ENCODE measurements at regions not wholly inside any gene's neighbourhood (a gene's known extent, or its start where the extent isn't known, plus 50 kb on each side); places are given as distances from the start of the nearest gene placed in this dataset.

- POLR2A ChIA-PET (ENCODE audit: unreplicated experiment) = no interaction called here
- no peaks in the 10 kb centered on the region for H3K9me3 ChIP-seq (ENCODE audit: low read length)
- H3K4me2 ChIP-seq (ENCODE audit: low read length) = no peak overlapping the region
- H3K27me3 ChIP-seq (ENCODE audit: low read length) = peaks cover 6% of the 10 kb centered on the region; the same call in 1 of the 2 replicates
- no peaks in the 10 kb centered on the region for H3K79me2 ChIP-seq (ENCODE audit: low read length)
- ATAC-seq (no peak), DNase-seq (no peak)
- H3K27ac ChIP-seq (ENCODE audit: low read length) = no peak overlapping the region
- H3F3A ChIP-seq (ENCODE audit: low read length, unreplicated experiment) = no peaks in the 10 kb centered on the region
- H4K20me1 ChIP-seq (ENCODE audit: low read length) = no peaks in the 10 kb centered on the region
- intact Hi-C loops (cut with micrococcal nuclease) = no loop called here
- CTCF ChIA-PET = no interaction called here
- no peak for TF ChIP-seq EZH2 (IDR thresholded peaks at IDR 0.05; ENCODE audit: low read length, unreplicated experiment)
- TF ChIP-seq EZH2phosphoT487 (IDR thresholded peaks at IDR 0.05; ENCODE audit: borderline replicate concordance, low read length) = no peak
- TF ChIP-seq CTCF (conservative IDR thresholded peaks at IDR 0.05; ENCODE audit: low read depth, low read length) = no peak
- H3K4me3 ChIP-seq (ENCODE audit: low read length) = no peak overlapping the region
- H3K4me1 ChIP-seq (ENCODE audit: insufficient read depth, low read length) = no peaks in the 10 kb centered on the region
- no TSS peak for BruUV-seq (replicated peaks)
- H3K9ac ChIP-seq (ENCODE audit: low read length) = no peak overlapping the region
- no peaks in the 10 kb centered on the region for H3K9me2 ChIP-seq (replicated peaks; ENCODE audit: low read length)
- no peaks in the 10 kb centered on the region for H3K36me3 ChIP-seq (ENCODE audit: low read depth, low read length)
- H2AFZ ChIP-seq (ENCODE audit: low read length) = no peak overlapping the region
Observed at GRCh38 chr22:47504962-47505361, 742.5 kb downstream of the TBC1D22A start.

- H4K20me1 ChIP-seq (ENCODE audit: low read length) = no peaks in the 10 kb centered on the region
- H2AFZ ChIP-seq (ENCODE audit: low read length) = no peak overlapping the region
- TF ChIP-seq EZH2phosphoT487 (IDR thresholded peaks at IDR 0.05; ENCODE audit: borderline replicate concordance, low read length) = no peak
- TF ChIP-seq CTCF (conservative IDR thresholded peaks at IDR 0.05; ENCODE audit: low read depth, low read length) = no peak
- TF ChIP-seq EZH2 (IDR thresholded peaks at IDR 0.05; ENCODE audit: low read length, unreplicated experiment) = no peak
- H3K9ac ChIP-seq (ENCODE audit: low read length) = no peak overlapping the region
- no peak overlapping the region for H3K4me2 ChIP-seq (ENCODE audit: low read length)
- no peaks in the 10 kb centered on the region for H3K4me1 ChIP-seq (ENCODE audit: insufficient read depth, low read length)
- ChIA-PET CTCF (no interaction called here), POLR2A (ENCODE audit: unreplicated experiment) (no interaction called here)
- intact Hi-C loops (cut with micrococcal nuclease) = no loop called here
- no peaks in the 10 kb centered on the region for H3K79me2 ChIP-seq (ENCODE audit: low read length)
- DNase-seq = no peak
- H3K36me3 ChIP-seq (ENCODE audit: low read depth, low read length) = no peaks in the 10 kb centered on the region
- no TSS peak for BruUV-seq (replicated peaks)
- no peak for ATAC-seq
- no peaks in the 10 kb centered on the region for H3K9me2 ChIP-seq (replicated peaks; ENCODE audit: low read length)
- H3K27me3 ChIP-seq (ENCODE audit: low read length) = peaks cover 4% of the 10 kb centered on the region; the same call in 1 of the 2 replicates
- H3K27ac ChIP-seq (ENCODE audit: low read length) = no peak overlapping the region
- H3K4me3 ChIP-seq (ENCODE audit: low read length) = no peak overlapping the region
- H3K9me3 ChIP-seq (ENCODE audit: low read length) = no peaks in the 10 kb centered on the region
- no peaks in the 10 kb centered on the region for H3F3A ChIP-seq (ENCODE audit: low read length, unreplicated experiment)
Observed at GRCh38 chr22:47498969-47499495, 736.6 kb downstream of the TBC1D22A start.

DNA sequence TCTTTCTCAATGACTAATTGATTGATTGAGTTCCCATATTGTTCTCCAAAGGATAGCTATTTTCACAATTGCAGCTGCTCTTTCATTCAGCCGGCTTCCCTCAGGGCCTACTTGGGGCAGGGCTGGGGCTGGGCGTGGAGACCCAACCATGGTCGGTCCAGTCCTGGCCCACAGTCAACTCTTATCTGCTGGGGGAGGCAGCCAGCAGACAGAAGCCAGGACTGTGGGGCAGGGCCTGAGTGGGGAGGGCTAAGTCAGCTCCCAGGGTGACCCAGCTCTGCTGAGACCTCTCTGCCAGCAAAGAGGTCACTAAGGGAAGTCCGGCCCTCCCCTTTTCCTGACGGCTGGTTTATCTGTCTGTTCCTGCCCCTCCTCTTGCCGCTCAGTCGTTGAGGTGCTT, 735.2 kb downstream of the TBC1D22A start:
- no peak overlapping the region for H3K27ac ChIP-seq (ENCODE audit: low read length)
- H4K20me1 ChIP-seq (ENCODE audit: low read length) = no peaks in the 10 kb centered on the region
- no peak for DNase-seq
- ChIA-PET CTCF (no interaction called here), POLR2A (ENCODE audit: unreplicated experiment) (no interaction called here)
- H3K4me1 ChIP-seq (ENCODE audit: insufficient read depth, low read length) = no peaks in the 10 kb centered on the region
- H3K9me3 ChIP-seq (ENCODE audit: low read length) = no peaks in the 10 kb centered on the region
- no peak for ATAC-seq
- H3K4me3 ChIP-seq (ENCODE audit: low read length) = no peak overlapping the region
- H3K9me2 ChIP-seq (replicated peaks; ENCODE audit: low read length) = no peaks in the 10 kb centered on the region
- no peak overlapping the region for H3K9ac ChIP-seq (ENCODE audit: low read length)
- H2AFZ ChIP-seq (ENCODE audit: low read length) = no peak overlapping the region
- H3K79me2 ChIP-seq (ENCODE audit: low read length) = no peaks in the 10 kb centered on the region
- H3K4me2 ChIP-seq (ENCODE audit: low read length) = no peak overlapping the region
- H3K27me3 ChIP-seq (ENCODE audit: low read length) = peaks cover 4% of the 10 kb centered on the region; the same call in 1 of the 2 replicates
- H3F3A ChIP-seq (ENCODE audit: low read length, unreplicated experiment) = no peaks in the 10 kb centered on the region
- BruUV-seq (replicated peaks) = no TSS peak
- H3K36me3 ChIP-seq (ENCODE audit: low read depth, low read length) = no peaks in the 10 kb centered on the region
- intact Hi-C loops (cut with micrococcal nuclease) = no loop called here
- TF ChIP-seq EZH2 (IDR thresholded peaks at IDR 0.05; ENCODE audit: low read length, unreplicated experiment) (no peak), EZH2phosphoT487 (IDR thresholded peaks at IDR 0.05; ENCODE audit: borderline replicate concordance, low read length) (no peak), CTCF (conservative IDR thresholded peaks at IDR 0.05; ENCODE audit: low read depth, low read length) (no peak)

All from PC-3 (cell line).